Activated CD4-positive, alpha-beta T cell treated with anti-CD3 and anti-CD28 coated beads, Interleukin-2, Interleukin-4, amounts not matched to agents 100 ng/mL and 50 ng/mL, durations not matched to agents 16 hours and 8 hours (primary cell): ENCODE measurements at regions not wholly inside any gene's neighbourhood (a gene's known extent, or its start where the extent isn't known, plus 50 kb on each side); places are given as distances from the start of the nearest gene placed in this dataset.
"Not testable (repeated sequence)": the region's sequence is repeated elsewhere in the genome, so short reads cannot be mapped to it uniquely, and the experiment has no call there.

ENCODE experiments used
- DNase-seq: peaks from one replicate; pipeline ENCODE4 v3.0.0-alpha.2; 2020; ENCODE audit warnings: low spot score

GRCh38 chr10:29363930-29364329 is 75.1 kb downstream of the LYZL1 start:
- not testable (repeated sequence) for DNase-seq

- DNase-seq = not testable (repeated sequence)
Measured at GRCh38 chr10:29366206-29366605, 77.3 kb downstream of the LYZL1 start.

- no peak for DNase-seq
Measured at GRCh38 chr10:29369419-29369818, 80.5 kb downstream of the LYZL1 start.

GRCh38 chr10:29370097-29371092 is 81.5 kb downstream of the LYZL1 start:
- no peak for DNase-seq

- no peak for DNase-seq
Measured at GRCh38 chr10:29372920-29373319, 84.0 kb downstream of the LYZL1 start.

GRCh38 chr10:29374162-29374561 is 85.3 kb downstream of the LYZL1 start:
- no peak for DNase-seq

- no peak for DNase-seq
Measured at GRCh38 chr10:29375888-29376287, 87.0 kb downstream of the LYZL1 start.

GRCh38 chr10:29377333-29377961 is 88.6 kb downstream of the LYZL1 start:
- DNase-seq = peak; percentile 17

- DNase-seq = no peak
Measured at GRCh38 chr10:29378106-29378505, 89.2 kb downstream of the LYZL1 start.

GRCh38 chr10:29379208-29379607 is 90.3 kb downstream of the LYZL1 start:
- no peak for DNase-seq

- DNase-seq = peak; percentile 23
Measured at GRCh38 chr10:29379777-29380598, 91.1 kb downstream of the LYZL1 start.

GRCh38 chr10:29380599-29381511 is 92.0 kb downstream of the LYZL1 start:
- DNase-seq = not testable (repeated sequence)

GRCh38 chr10:29386342-29386999 is 97.6 kb downstream of the LYZL1 start:
- DNase-seq = peak; percentile 30

GRCh38 chr10:29387269-29387668 is 98.4 kb downstream of the LYZL1 start:
- DNase-seq = no peak

- not testable (repeated sequence) for DNase-seq
Measured at GRCh38 chr10:29388112-29388511, 99.2 kb downstream of the LYZL1 start.

GRCh38 chr10:29389493-29389892 is 100.6 kb downstream of the LYZL1 start:
- DNase-seq = no peak

- no peak for DNase-seq
Measured at GRCh38 chr10:29389935-29390334, 101.1 kb downstream of the LYZL1 start.

- DNase-seq = peak; percentile 27
Measured at GRCh38 chr10:29392376-29393021, 103.6 kb downstream of the LYZL1 start.

GRCh38 chr10:29394321-29394932 is 105.6 kb downstream of the LYZL1 start:
- DNase-seq = no peak

GRCh38 chr10:29395409-29395808 is 106.5 kb downstream of the LYZL1 start:
- no peak for DNase-seq
